OCI-LY7 (cell line): ENCODE measurements at regions not wholly inside any gene's neighbourhood (a gene's known extent, or its start where the extent isn't known, plus 50 kb on each side); places are given as distances from the start of the nearest gene placed in this dataset.

ENCODE experiments used
- EZH2phosphoT487 ChIP-seq: fragments of 200-600 bp; sonication (generic); IDR thresholded peaks from 2 replicates; pipeline ENCODE4 v1.6.1; 2018; ENCODE audit warnings: low read depth, borderline replicate concordance, mild to moderate bottlenecking, mixed run types, antibody characterized with exemption, low read length, moderate library complexity, mixed read lengths
- TF ChIP-seq, protein P1 (sequence below): fragments of 200-600 bp; sonication (generic); conservative IDR thresholded peaks from 2 replicates; pipeline ENCODE4 v1.5.1; 2014; ENCODE audit warnings: mild to moderate bottlenecking, antibody characterized with exemption, low read length, moderate library complexity, mixed read lengths

DNA sequence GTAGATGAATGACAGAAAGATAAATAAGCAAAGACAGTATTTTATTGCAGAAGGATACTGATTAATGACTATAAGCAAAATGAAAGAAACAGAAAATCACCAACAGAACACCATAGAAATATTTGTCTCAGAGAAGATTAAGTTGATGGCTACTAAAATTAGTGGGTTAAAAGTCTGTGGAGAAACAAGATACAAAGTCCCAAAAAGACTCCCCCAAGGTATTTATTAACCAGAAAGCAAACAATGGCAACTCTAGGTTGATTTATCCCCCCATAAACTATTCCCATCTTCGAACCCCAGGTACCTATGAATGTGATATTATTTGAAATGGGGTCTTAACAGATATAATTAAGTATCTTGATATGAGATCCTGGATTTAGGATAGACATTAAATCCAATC is 1104.5 kb upstream of the PHF14 start:
- TF ChIP-seq, protein P1, sequence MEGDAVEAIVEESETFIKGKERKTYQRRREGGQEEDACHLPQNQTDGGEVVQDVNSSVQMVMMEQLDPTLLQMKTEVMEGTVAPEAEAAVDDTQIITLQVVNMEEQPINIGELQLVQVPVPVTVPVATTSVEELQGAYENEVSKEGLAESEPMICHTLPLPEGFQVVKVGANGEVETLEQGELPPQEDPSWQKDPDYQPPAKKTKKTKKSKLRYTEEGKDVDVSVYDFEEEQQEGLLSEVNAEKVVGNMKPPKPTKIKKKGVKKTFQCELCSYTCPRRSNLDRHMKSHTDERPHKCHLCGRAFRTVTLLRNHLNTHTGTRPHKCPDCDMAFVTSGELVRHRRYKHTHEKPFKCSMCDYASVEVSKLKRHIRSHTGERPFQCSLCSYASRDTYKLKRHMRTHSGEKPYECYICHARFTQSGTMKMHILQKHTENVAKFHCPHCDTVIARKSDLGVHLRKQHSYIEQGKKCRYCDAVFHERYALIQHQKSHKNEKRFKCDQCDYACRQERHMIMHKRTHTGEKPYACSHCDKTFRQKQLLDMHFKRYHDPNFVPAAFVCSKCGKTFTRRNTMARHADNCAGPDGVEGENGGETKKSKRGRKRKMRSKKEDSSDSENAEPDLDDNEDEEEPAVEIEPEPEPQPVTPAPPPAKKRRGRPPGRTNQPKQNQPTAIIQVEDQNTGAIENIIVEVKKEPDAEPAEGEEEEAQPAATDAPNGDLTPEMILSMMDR: no peak
- no peak for TF ChIP-seq EZH2phosphoT487
